ENCODE measurements at regions not wholly inside any gene's neighbourhood (a gene's known extent, or its start where the extent isn't known, plus 50 kb on each side); places are given as distances from the start of the nearest gene placed in this dataset.

- FAIRE-seq (peak; percentile 4), ATAC-seq (no peak), DNase-seq (ENCODE audit: low spot score) (no peak)
- Histone ChIP-seq H3K79me2 (ENCODE audit: insufficient read depth, low read length) (no peaks in the 10 kb centered on the region), H3K4me1 (ENCODE audit: insufficient read depth, low read length) (peaks cover 21% of the 10 kb centered on the region), H3K9me3 (ENCODE audit: low read length) (peaks cover 10% of the 10 kb centered on the region), H4K20me1 (ENCODE audit: insufficient read depth, low read length) (no peaks in the 10 kb centered on the region), H3K9ac (ENCODE audit: insufficient read depth, low read depth, low read length) (no peak overlapping the region), H3K27me3 (ENCODE audit: control insufficient read depth in 1 of 2, insufficient read depth in 2 of 2, low read length in 2 of 2) (peaks cover 0 to 5% of the 10 kb centered on the region in 2 experiments; a peak in 3 of 5 replicates), H3K4me3 (replicated peaks in 1 of 3; ENCODE audit: insufficient read depth in 1 of 3, low read depth in 2 of 3, low read length in 3 of 3) (no peak overlapping the region), H3K27ac (ENCODE audit: extremely low read length, insufficient read depth, low read length) (no peak overlapping the region), H3K36me3 (replicated peaks in 1 of 2; ENCODE audit: control insufficient read depth in 1 of 2, insufficient read depth in 2 of 2, low read length in 2 of 2) (no peaks in the 10 kb centered on the region), H3K4me2 (ENCODE audit: low read depth, low read length) (no peak overlapping the region), H2AFZ (ENCODE audit: low read length) (no peak overlapping the region)
- WGBS (ENCODE audit: low lambda C conversion rate), result 97% methylated on average over 1 of the region's 1 CpG
- no TSS peak for BruUV-seq (replicated peaks)
- POLR2A ChIA-PET, result no interaction called here
- intact Hi-C loops (cut with micrococcal nuclease; ENCODE audit: unreplicated experiment) (loop anchor here (5.0 kb wide), 1 partner anchor 35 kb away; no protein-coding TSS in a partner anchor), in situ Hi-C loops (cut with HindIII; ENCODE audit: extremely low pct_ligation_motif_present, low pct_unique_long_range_greater_than_20kb) (no loop called here)
- CTCF ChIA-PET (ENCODE audit: low intra/inter-chr PET ratio, low total read pairs), result no interaction called here
- TF ChIP-seq CREBL2 (CRISPR knock-in tag; IDR thresholded peaks at IDR 0.05; ENCODE audit: borderline replicate concordance), result no peak
- TF ChIP-seq AGO1 (IDR thresholded peaks at IDR 0.05; ENCODE audit: low read depth, low read length, poor library complexity, severe bottlenecking), result no peak
- TF ChIP-seq ZNF780A (CRISPR knock-in tag; IDR thresholded peaks at IDR 0.05), result no peak
- TF ChIP-seq REST (IDR thresholded peaks at IDR 0.05; ENCODE audit: borderline replicate concordance in 1 of 2, low read depth in 1 of 2, low read length in 2 of 2), result no peak
- TF ChIP-seq PCBP2 (optimal IDR thresholded peaks at IDR 0.05; ENCODE audit: low read depth, low read length, poor library complexity, severe bottlenecking), result no peak
- TF ChIP-seq YY1 (IDR thresholded peaks at IDR 0.05; ENCODE audit: insufficient read depth, insufficient replicate concordance, low read depth, low read length), result no peak
- TF ChIP-seq STAT5B (CRISPR knock-in tag; IDR thresholded peaks at IDR 0.05), result no peak
- TF ChIP-seq ZNF660 (CRISPR knock-in tag; IDR thresholded peaks at IDR 0.05; ENCODE audit: borderline replicate concordance, low read depth), result no peak
- no peak for TF ChIP-seq ZNF496 (CRISPR knock-in tag; IDR thresholded peaks at IDR 0.05; ENCODE audit: insufficient replicate concordance)
- no peak for TF ChIP-seq ZMYM4 (CRISPR knock-in tag; IDR thresholded peaks at IDR 0.05)
- TF ChIP-seq RFX1 (IDR thresholded peaks at IDR 0.05), result no peak
- no peak for TF ChIP-seq SIX1 (CRISPR knock-in tag; IDR thresholded peaks at IDR 0.05; ENCODE audit: borderline replicate concordance)
- TF ChIP-seq ZFYVE20 (CRISPR knock-in tag; IDR thresholded peaks at IDR 0.05; ENCODE audit: borderline replicate concordance, low read depth), result no peak
- no peak for TF ChIP-seq ZNF614 (CRISPR knock-in tag; IDR thresholded peaks at IDR 0.05; ENCODE audit: borderline replicate concordance)
- no peak for TF ChIP-seq DNMT1 (CRISPR knock-in tag; IDR thresholded peaks at IDR 0.05)
- TF ChIP-seq MNT (IDR thresholded peaks at IDR 0.05), result no peak
Measured at GRCh38 chr20:22437354-22437753, 147.0 kb downstream of the FOXA2 start.

Measured in HepG2 (cell line).